Myocyte (in vitro differentiated cells): ENCODE measurements at regions not wholly inside any gene's neighbourhood (a gene's known extent, or its start where the extent isn't known, plus 50 kb on each side); places are given as distances from the start of the nearest gene placed in this dataset.
A peak's percentile ranks its signal among the peaks of the same experiment; 100 is the strongest.

ENCODE experiments used
- DNase-seq: peaks from one replicate; pipeline ENCODE4 v3.0.0-alpha.2; 2012; ENCODE audit warnings: low read depth

DNA sequence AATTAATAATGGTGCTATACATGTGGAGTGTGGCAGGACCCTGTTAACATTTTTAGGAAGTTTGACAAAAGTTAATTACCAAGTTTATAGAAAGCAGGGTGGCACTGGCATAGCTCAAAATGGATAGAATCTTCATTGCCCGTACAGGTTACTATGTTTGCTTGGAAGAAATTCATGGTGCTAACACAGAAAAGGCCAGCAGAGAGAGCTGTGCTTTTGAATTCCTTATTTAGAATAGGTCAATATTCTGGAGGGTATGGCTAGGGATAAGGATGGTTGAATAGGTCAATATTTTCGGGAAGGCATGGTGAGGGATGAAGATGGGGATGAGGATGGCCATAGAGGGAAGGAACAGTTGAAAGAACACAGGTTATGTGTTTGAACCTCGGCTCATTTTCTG, 345.1 kb downstream of the LMO4 start:
- DNase-seq, result no peak

- DNase-seq, result no peak
Observed at GRCh38 chr1:87674791-87675190, 346.1 kb downstream of the LMO4 start.

DNA sequence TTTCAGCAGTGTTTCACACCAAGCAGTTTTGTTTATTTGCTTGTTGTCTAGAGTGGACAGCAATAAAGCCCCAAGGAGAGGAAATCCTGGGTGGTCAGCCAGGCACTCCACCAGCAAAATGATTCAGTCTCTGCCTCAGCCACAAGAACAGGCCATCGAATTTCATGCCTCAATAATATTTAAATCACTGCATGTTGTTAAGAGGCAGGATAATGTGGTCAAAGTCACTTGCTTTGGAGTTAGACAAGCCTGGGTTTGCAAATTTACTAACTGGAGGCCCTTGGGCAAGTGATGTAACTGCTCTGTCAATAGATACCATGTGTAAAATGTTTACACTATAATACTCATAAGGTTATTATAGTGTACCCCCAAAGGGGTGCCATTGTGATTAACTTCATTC, 349.6 kb downstream of the LMO4 start:
- DNase-seq, result no peak

GRCh38 chr1:87682565-87682964, 353.9 kb downstream of the LMO4 start:
- DNase-seq, result no peak

- DNase-seq, result peak; percentile 36
Observed at GRCh38 chr1:87683196-87683956, 354.7 kb downstream of the LMO4 start.

- peak; percentile 30 for DNase-seq
Observed at GRCh38 chr1:87684194-87684593, 355.5 kb downstream of the LMO4 start.

- peak; percentile 34 for DNase-seq
Observed at GRCh38 chr1:87684713-87685205, 356.1 kb downstream of the LMO4 start.

- DNase-seq, result no peak
Observed at GRCh38 chr1:87685311-87686135, 356.8 kb downstream of the LMO4 start.

DNA sequence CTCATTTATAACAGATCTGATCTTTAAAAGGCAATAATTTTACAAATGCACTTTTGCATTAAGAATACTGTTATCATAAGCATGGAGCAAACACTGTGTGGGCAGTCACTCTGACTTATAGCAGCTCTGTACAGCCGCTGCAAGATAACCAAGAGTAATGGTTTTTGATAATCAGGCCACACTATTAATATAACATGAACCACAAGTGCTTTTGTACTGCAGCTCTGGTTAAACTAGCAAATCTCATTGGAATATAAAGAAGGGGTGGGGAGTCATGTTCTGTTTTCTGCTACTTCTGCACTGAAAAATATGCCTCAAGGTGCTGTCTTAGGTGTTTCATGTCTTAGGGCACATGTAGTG, 357.4 kb downstream of the LMO4 start:
- no peak for DNase-seq

DNA sequence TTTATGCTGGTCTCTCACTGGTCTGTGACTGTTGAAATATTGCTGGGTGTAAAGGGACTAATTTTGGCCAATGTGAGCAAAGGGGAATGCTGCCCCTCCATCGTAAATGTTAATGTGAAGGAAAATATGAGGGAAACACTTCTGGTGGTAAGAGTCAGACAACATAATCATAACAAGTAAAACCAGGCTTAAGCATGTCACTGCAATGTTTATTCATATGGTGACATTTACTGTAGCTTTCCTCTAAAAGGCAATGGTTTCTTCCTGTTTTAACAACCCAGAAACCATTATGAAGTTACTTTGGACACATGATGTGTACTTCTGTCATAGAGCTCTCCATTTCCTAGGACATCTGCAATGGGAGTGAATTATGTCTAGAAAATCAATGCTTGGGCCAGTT, 358.0 kb downstream of the LMO4 start:
- DNase-seq, result no peak

- DNase-seq, result no peak
Observed at GRCh38 chr1:87688136-87688535, 359.5 kb downstream of the LMO4 start.

DNA sequence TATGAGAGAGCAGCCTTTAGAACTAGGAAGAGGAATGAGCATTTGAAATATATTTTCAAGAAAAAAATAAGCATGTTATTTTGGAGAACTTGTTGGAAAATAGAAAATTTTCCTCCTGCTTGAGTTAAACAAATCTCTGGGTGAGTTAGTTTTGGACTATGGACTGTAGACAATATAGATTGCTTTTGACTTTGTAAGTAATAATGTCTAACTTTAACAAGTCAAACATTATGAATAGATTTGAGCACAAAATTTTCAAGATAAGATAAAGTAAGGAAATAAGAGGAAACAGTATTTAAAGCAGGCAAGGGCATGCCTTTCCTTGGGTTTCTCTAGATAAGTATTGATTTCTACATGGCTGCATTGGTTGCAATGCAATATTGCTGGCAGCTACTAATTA, 360.8 kb downstream of the LMO4 start:
- no peak for DNase-seq

- no peak for DNase-seq
Observed at GRCh38 chr1:87696483-87696882, 367.8 kb downstream of the LMO4 start.

- DNase-seq, result no peak
Observed at GRCh38 chr1:87702455-87702854, 373.8 kb downstream of the LMO4 start.

- DNase-seq, result no peak
Observed at GRCh38 chr1:87705233-87705632, 376.6 kb downstream of the LMO4 start.

- peak; percentile 16 for DNase-seq
Observed at GRCh38 chr1:87706203-87706602, 377.5 kb downstream of the LMO4 start.

DNA sequence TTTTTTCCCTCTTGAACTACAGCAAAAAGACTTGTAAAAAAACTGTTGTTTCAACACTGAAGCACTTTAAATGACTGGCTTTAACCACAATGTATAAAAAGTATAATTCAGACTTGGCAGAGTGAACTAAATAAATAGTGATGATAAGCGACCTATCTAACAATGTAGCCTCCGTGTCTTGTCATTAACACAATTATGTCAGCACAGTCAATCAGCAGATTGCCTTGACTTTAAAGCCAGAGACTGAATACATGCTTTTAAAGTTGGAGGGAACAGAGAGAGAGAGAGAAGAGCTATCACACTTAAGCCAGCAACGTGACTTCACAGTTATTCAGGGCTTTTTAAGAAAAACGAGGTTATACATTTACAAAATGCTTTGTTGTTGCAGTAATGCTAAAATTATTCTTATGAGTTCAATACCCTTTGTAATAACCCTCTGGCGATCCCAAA, 378.1 kb downstream of the LMO4 start:
- no peak for DNase-seq

GRCh38 chr1:87707411-87707810, 378.7 kb downstream of the LMO4 start:
- DNase-seq, result no peak

DNA sequence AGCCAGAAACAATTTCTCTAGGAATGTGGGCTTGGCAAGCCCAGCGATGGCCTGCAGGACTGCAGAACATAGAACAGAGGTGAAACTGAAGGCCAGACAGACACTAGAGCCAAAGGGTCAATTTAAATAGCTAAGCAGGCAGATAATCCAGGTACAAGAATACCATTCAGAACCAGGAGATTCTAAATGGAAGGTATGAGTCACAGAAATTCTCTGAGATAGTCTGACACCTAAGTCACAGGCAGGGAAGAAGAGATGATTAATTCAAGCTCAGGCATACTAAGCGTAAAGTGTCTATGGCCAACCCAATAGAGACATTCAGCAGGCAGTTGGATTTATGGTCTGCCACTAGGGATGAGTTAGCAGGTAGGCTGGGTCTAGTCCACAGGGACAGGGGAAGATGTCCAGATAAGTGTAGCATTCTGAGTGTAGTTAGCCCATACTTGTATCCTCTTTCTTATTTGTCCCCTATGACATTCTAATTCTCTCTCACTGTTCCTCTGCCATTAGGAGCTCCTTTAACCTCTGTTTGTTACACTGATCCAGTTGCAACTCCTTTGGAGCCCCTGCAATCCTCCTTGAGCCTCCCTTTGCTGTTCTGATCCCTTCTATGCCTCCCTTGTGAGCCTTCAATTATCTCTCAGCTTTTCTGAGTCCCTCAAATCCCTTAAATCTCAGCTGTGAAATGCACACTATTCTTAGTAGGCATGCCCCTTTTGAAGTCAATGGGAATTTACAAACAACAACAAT, 383.8 kb downstream of the LMO4 start:
- DNase-seq, result no peak

DNA sequence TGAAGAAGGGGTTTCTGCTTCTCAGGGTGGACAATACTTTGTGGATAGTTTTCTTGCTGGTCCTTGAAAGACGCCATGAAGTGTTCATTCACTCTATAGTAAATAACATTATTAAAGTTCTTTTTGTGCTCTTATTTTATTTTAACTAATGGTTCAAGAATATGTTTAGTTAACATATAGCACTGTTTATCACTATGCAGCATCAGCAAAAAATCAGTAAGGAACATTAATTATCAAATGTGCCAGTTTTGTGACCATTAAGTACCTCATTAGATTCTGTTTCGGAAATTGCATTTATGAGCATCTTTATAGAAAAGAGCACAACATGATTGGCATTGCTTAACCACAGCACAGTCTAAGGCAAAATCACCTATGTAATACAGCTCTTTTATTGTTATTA, 385.6 kb downstream of the LMO4 start:
- no peak for DNase-seq

DNA sequence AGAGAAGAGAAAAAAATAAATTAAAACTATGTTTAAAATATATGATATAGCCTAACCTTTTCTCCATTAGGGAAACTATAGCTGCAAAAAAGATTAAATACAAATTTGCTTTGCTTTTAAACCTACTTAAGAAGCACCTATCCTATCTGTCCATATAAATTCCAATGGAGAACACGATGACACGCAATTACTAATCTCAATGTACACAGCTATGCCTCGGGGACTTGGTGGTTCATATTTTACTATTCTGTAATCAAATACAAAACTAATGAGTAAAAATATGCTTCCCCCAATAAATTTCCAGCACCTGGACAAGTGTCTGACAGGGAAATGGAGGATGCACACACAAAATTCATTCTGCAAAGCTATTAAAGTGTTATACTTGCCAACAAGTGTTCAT, 386.4 kb downstream of the LMO4 start:
- no peak for DNase-seq

DNA sequence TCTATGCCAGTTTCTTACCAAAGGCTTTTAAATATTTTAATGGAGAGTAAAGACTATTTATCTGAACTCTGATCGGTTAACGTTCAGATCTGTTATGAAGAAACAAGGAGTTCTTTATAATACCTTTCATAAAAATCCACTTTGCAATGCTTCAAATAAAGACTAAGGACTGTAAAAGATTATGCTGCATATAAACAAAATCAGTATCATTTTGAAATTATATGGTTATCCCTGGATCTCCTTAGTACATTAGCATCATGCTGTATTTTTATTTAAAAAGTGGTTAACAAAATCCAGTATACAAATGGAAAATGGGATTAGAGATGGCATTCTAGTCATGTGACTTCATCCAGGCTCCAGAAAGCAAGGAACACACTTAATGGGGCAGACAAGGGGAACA, 386.8 kb downstream of the LMO4 start:
- DNase-seq, result no peak
